ENCODE measurements at regions not wholly inside any gene's neighbourhood (a gene's known extent, or its start where the extent isn't known, plus 50 kb on each side); places are given as distances from the start of the nearest gene placed in this dataset.

- TF ChIP-seq ZFX (IDR thresholded peaks at IDR 0.05; ENCODE audit: borderline replicate concordance) (no peak), CTCF (IDR thresholded peaks at IDR 0.05) (no peak)
- H3K27ac ChIP-seq: no peak overlapping the region
These were observed 398.5 kb upstream of the PROK2 start for GRCh38 chr3:72183489-72183888.

- H3K27ac ChIP-seq: no peak overlapping the region
- no peak for TF ChIP-seq CTCF (IDR thresholded peaks at IDR 0.05)
- no peak for TF ChIP-seq ZFX (IDR thresholded peaks at IDR 0.05; ENCODE audit: borderline replicate concordance)
These were observed 397.3 kb upstream of the PROK2 start for GRCh38 chr3:72182206-72182605.

- TF ChIP-seq ZFX (IDR thresholded peaks at IDR 0.05; ENCODE audit: borderline replicate concordance) (no peak), CTCF (IDR thresholded peaks at IDR 0.05) (no peak)
These were observed 396.3 kb upstream of the PROK2 start for GRCh38 chr3:72181251-72181650.

GRCh38 chr3:72180405-72180804 lies 395.5 kb upstream of the PROK2 start:
- H3K27ac ChIP-seq: no peak overlapping the region
- TF ChIP-seq ZFX (IDR thresholded peaks at IDR 0.05; ENCODE audit: borderline replicate concordance): no peak
- TF ChIP-seq CTCF (IDR thresholded peaks at IDR 0.05): no peak

More at GRCh38 chr3:72181251-72181650, 396.3 kb upstream of the PROK2 start:
- H3K27ac ChIP-seq: no peak overlapping the region

GRCh38 chr3:72179107-72179464 lies 394.1 kb upstream of the PROK2 start:
- no peak overlapping the region for H3K27ac ChIP-seq
- TF ChIP-seq CTCF (IDR thresholded peaks at IDR 0.05) (no peak), ZFX (IDR thresholded peaks at IDR 0.05; ENCODE audit: borderline replicate concordance) (no peak)

GRCh38 chr3:72178463-72179106 lies 393.6 kb upstream of the PROK2 start:
- TF ChIP-seq ZFX (IDR thresholded peaks at IDR 0.05; ENCODE audit: borderline replicate concordance) (no peak), CTCF (IDR thresholded peaks at IDR 0.05) (no peak)
- H3K27ac ChIP-seq: no peak overlapping the region

GRCh38 chr3:72177075-72178050 lies 392.4 kb upstream of the PROK2 start:
- TF ChIP-seq CTCF (IDR thresholded peaks at IDR 0.05) (no peak), ZFX (IDR thresholded peaks at IDR 0.05; ENCODE audit: borderline replicate concordance) (no peak)

More at GRCh38 chr3:72177075-72178050, 392.4 kb upstream of the PROK2 start:
- H3K27ac ChIP-seq: no peak overlapping the region
